SU-DHL-6 (cell line): ENCODE measurements at regions not wholly inside any gene's neighbourhood (a gene's known extent, or its start where the extent isn't known, plus 50 kb on each side); places are given as distances from the start of the nearest gene placed in this dataset.
"Not testable (repeated sequence)": the region's sequence is repeated elsewhere in the genome, so short reads cannot be mapped to it uniquely, and the experiment has no call there.

Experiments
- CTCF ChIP-seq: fragments of 200-600 bp; sonication (generic); IDR thresholded peaks from one replicate; pipeline ENCODE4 v1.5.1; 2017; ENCODE audit warnings: antibody characterized with exemption, mild to moderate bottlenecking, low read length, moderate library complexity; ENCODE audit not compliant: insufficient read depth, poor library complexity, severe bottlenecking
- EZH2phosphoT487 ChIP-seq: fragments of 200-600 bp; sonication (generic), shearing (Covaris generic); conservative IDR thresholded peaks from 2 replicates; pipeline ENCODE4 v1.6.1; 2018; ENCODE audit warnings: mild to moderate bottlenecking, antibody characterized with exemption, low read length, moderate library complexity, mixed read lengths

- TF ChIP-seq CTCF, EZH2phosphoT487: not testable (repeated sequence)
Measured at GRCh38 chrX:40799745-40800144, 64.4 kb upstream of the MED14 start.
